ENCODE measurements at regions not wholly inside any gene's neighbourhood (a gene's known extent, or its start where the extent isn't known, plus 50 kb on each side); places are given as distances from the start of the nearest gene placed in this dataset.

DNA sequence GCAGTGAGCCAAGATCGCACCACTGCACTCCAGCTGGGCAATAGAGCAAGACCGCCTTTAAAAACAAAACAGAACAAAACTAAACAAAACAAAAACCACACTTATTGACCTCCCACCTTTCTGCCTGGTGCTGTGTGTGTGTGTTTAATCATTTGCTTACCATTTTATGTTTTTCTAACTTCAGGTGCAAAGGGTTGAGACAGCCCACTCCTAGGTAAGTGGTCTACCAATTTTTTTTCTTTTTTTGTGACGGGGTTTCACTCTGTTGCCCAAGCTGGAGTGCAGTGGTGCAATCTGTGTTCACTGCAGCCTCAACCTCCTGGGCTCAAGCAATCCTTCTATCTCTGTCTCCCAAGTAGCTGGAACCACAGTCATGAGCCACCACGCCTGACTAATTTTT, 65.8 kb downstream of the SALL1 start:
- DNase-seq, result no peak

DNA sequence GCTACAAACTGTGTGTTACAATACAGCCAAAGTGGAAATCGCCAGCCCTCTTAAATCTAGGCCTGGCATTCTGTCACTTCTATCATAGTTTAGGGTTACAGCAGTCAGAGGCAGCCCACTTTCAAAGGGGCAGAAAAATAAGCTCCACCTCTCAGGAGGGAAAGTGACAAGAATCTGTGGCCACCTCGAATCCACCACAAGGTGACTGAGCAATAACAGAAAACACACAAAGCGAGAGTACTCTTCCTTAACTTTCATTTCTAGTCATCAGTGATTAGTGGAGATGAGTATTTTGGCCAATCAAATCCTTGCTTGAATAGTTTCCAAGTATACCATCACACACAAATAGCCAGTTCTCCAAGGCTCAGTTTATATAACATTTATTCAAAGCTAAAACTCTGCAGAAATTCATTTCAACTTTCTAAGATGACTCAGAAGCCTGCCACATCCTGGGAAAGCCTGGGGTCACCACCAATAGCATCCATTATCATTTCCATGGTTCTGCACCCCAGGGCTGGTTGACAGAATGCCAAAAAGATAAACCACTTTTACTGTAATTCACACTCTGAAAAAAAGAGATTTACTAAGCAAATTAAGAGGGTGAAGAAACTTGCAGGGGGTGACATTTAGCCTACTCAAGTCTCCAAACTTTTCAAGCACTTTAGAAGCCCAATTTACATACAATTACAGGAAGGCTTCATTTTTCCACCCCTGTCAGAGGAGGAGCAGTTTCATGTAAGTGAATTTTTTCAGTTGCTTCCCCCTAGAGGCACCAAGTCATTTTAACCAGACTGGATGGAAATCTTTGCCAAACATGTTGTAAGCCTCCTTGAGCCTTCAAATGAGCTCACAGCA, 66.8 kb downstream of the SALL1 start:
- DNase-seq, result no peak

DNA sequence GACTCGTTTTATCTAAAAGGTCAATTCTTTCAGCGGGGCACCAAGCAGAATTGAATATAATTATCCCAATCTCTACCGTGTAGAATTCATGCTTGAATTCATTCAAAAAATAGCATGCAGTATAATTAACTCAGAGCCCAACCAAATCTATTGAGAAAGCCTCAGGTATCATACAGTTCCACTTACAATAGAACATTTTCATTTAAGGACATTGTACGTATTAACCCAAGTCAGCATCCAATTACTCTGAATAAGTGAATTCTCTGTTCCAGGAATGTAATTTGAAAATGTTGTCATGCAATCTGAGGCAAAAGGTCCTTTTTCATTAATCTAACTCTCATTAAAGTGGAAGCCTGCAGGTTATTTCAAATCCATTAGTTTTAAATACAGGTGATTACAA, 78.5 kb downstream of the SALL1 start:
- no peak for DNase-seq

DNA sequence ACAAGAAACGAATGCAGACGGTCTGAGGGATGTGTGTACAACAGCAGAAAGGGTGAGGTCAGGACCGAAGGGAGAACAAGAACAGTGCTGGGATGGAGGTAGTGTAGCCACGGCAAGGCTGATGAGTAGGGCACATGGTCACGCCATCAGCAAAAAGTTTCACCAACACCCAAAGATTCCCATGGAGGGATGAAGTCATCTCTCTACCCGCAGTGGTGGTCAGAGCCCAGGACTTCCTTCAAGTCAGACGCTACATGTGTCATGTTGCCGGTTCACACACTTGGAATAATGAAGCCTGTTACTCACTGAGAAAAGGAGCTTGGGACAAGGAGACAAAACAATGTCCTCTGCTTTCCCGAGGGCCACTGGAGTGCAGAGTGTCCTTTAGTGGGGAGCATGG, 79.7 kb downstream of the SALL1 start:
- no peak for DNase-seq

DNA sequence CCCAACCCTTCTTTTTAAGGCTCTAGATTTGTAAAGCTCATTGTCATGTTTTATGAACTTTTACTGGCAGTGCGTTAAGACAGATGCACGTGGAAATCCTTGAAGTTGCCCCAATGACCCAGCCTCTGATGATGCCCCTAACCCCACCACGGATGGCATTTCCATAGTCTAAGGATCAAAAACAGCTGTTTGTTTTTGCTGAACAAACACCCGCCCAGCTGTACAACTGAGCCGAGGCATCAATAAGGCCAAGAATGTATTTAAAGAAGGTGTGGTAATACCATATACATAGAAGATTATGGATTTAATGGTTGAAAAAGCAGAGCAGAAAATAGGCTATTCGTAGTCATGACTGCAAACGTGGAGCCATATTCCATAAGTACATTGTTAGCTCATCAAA, 83.7 kb downstream of the SALL1 start:
- no peak for DNase-seq

DNA sequence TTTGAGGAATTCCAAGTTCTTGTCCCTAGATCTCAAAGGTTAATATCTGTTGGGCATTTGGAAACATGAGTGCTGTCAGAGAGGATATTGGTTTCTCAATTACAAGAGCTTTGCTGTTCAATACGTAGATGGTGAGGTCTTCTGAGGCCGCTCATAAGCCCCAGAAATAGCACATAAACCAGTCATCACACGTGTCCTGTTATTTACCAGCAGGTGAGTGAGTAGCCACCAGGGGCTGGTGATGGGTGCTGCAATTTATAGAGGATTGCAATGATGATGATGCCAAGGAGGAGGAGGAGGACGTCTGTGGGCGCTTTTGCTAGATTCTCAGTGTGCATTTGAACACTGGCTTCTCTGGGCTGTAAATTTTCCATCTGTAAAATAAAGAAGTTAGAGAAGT, 89.0 kb downstream of the SALL1 start:
- DNase-seq, result no peak

DNA sequence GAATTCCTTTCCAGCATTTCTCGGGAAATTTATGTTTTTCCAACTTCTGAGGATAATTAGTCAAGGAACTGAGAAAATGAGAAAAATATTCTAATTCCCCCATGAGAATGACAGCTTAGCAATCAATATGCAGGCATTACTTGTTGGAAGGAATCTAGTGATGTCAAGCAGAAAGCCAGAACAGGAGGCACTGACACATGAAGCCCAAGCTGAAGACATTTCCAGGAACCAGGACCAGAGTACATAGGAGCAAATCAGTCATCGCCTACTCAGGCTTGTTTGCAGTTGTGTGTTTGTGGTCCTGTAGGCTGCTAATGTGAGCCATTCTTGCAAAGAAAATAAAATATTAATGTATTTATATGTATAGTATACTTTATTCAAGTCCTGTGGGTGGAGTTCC, 89.7 kb downstream of the SALL1 start:
- DNase-seq, result no peak

DNA sequence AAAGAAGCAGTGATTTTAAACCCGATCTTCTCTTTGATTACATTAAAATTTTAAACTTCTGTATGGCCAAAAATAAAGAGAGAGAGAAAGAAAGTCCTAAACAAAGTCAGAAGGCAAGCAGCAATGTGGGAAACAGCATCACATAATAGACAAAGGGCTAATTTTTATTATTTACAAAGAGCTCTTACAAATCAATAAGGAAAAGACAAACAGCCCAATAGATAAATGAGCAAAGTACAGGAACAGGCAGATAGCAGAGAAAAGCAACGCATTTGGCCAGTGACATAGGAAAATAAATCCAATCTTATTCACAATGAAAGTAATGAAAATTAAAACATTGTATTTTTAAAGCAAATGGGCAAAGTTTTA, 93.1 kb downstream of the SALL1 start:
- no peak for DNase-seq

DNA sequence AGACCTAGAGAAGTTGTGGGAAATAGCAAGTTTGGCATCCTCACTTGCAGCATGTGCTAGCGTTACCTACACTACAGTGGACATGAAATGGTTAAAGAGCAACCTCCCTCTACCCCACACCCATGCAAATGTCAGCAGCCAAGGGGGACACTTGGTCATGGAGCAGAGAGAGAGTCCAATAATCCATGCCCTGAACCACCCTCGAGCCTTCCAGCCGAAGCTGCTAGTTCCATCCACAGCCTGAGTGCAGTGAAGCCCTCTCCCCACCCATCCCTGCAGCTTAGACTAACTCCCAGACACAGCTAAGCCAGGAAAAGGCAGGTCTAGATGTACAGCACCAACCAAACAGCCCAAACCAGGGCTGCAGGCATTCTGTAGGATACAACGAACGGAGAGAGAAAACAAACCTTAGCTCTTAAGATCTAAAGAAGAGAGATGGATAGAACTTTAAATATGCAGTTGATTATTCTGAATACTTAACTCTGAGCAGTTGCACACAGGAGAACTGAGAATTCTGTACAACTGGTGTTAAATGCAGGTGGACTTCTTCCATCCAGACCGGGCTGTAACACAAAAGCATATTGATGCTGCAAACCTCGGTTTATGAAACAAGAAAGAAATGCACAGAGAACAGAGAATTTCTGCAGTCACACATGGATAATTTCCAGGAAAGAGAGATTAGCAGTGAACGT, 93.8 kb downstream of the SALL1 start:
- DNase-seq, result no peak

DNA sequence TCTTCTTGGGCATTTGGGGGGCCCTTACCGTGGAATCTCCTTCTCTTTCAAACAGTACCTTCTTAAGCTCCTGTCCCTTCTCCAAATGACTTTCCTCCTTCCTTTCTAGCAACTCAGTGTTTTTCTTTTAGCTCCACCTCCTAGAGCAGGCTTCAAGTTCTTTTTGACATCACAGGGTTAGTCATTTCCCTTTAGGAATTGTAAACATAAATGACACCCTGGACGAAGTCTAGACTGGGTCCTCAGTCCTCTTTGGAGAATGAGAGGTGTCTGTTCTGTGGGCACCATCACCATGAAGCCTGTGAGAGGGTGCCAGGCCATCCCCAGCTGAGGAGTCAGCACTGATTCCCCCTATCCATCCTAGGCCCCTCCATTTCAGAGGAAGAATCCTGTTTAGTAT, 94.7 kb downstream of the SALL1 start:
- no peak for DNase-seq

DNA sequence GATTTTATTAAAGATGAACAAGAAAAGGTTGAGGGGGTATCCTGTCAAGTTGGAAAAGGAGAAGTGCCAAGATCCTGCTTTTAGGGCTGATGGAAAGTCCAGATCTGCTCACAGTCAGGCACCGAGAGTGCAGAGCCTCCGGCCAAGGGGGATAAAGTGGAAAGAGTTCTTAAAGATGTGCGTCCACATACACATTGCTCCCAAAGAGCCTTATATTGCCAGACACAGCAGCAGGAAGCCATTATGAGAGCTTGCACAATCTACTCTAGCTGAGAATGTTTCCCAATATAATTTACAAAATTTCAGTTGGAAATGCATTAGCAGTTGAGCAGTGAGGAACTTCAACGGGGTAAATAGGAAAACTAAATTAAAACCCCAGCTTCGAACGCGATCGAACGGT, 95.6 kb downstream of the SALL1 start:
- DNase-seq, result no peak

DNA sequence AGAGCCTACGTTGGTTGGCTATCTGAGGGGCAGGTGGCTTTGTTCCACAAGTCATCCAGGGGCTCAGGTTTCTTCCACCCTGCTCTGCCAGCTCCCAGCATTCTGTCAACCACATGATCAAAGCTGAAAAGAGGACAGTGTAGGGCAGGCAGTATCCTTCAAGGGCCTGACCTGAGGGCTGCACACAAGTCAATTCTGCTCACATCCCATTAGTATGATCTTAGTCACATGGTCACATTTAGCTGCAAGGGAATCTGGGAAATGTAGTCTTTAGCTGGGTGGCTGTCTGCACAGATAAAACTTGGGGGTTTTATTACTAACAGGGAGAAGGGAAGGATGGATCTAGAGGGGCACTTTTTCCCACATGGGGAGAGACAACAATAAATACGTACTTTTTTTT, 97.3 kb downstream of the SALL1 start:
- peak in 1 of 2 experiments; percentile 9 for DNase-seq

DNA sequence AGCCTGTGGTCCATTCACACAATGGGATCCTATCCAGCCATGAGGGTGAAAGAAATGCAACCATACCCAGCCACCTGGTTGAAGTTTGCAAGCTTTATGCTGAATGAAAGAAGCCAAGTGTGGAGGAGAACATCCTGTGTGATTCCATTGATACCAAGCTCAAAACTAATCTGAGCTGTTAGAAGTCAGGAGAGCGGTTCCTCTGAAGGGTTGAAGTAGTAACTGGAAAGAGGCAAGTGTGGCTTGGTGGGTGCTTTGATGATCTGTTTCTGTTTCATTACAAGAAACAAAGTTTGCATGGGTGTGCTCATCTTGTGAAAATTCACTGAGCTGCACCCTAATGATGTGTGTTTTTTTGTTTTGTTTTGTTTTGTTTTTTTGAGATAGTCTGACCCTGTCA, 99.4 kb downstream of the SALL1 start:
- DNase-seq, result no peak

DNA sequence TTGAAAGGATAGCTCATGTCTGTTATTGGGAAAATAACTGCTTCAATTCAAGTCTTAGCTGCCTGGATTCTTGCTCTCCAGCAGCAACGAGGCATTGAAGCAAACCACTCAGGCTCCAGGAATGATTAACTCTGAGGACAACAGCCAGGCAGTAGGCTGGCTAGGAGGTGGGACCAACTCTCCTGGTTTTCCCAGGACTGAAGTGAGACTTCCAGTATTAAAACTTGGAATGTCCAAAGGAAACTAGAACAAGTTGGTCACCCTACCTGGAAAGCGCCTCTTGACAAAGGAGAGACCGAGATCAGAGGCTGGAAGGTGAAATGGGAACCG, 100.7 kb downstream of the SALL1 start:
- no peak for DNase-seq

DNA sequence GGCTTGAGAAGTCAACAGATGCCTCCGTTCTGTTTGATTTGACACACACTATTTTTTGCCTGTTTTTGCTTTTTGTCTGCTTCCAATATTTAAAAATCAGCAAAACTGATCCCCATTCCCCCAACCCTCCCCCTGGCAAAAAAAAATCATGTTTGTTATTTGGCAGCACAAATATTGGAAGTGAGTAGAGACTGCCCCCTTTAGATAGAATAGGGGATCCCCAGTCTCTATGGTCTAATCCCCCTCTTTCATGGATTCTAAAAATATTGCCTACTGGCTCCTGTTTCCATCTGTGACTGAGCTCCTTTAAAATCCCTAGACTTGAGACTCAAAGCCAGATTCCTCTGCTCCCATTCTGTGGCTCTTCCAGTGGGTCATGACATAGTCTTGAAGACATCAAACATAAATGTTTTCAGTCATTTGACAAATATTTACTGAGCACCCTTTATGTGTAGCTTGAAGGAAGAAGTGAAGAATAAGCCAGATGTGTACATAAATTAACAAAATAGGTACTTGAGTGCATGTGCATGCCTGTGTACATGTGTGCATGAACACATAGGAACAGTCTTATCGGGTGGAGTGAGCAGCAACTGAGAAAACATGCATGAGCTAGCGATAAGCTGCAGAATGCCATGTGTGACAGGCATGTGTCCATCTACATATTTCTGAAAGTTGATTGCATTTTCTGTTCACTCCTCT, 101.2 kb downstream of the SALL1 start:
- no peak for DNase-seq

DNA sequence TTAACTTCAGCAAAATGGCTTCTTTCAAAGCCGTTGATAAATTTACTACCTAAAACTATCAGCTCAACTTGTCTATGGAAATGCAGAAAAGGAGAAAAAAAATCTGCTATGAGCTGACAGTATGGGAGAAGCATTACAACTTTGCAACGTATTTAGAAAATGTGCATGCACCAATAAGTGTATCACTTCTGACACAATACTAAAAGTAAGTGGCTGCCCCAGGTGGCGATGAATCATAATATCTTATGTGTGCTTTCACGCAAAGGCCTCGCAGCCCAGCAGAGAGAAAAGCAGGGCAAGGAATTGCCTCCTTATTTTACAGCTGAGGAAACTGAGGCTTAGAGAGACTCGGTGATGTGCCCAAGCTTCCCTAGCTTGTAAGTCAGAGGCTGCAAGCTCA, 101.8 kb downstream of the SALL1 start:
- DNase-seq, result no peak

DNA sequence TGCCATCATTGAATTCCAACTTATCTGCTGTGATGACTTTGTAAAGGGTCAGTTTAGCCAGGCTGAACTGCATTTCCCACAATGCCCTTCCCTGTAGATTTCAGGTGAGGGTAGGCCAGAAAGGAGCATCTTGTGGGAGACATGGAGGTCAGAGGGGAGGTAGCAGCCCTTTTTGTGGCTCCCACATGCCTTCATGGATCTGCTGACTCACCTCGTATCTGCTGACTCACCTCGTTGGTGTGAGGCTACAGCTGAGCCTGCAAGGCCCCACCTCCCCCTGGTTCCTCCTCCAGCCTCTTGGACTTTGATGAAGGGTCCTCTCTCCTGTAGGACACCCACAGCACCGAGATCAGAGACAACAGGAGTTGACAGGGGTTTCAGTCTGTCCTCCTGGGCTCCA, 102.5 kb downstream of the SALL1 start:
- DNase-seq, result no peak

DNA sequence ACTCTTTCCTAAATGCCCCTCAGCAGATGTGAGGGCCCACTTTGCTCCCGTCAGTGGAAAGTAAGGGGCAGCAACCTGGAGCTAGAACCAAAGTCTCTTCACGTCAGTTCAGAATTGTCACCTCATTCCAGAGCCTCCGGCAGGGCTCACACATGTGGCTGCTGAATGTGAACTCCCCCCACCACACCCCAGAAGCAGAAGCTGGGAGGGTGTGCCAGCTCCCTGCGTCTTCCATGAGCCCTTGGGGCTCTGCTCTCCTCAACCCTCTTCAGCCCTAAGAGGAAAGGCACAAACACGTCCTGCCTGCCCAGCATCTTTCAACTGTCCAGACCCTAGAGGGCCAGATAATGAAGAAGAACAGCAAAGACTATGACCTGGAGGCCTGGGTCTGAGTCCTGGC, 105.3 kb downstream of the SALL1 start:
- DNase-seq, result no peak

DNA sequence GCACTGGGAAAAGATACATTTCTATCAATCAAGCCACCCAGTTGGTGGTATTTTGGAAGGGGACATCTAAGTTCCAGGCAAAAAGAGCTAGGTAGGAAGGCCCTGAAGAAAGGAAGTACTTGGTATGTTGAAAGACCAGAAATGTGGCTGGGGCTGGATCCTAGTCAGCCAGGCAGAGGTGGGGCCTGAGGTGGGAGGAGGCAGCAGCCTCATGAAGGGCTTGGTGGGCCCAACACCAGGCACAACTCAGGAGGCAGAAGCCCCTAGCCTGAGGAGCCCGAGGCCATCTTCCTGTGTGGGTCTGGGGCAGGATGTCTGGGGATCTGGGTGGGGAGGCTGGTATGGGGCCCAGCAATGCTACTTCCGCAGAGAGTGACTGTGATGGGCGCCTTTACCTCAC, 105.9 kb downstream of the SALL1 start:
- no peak for DNase-seq

DNA sequence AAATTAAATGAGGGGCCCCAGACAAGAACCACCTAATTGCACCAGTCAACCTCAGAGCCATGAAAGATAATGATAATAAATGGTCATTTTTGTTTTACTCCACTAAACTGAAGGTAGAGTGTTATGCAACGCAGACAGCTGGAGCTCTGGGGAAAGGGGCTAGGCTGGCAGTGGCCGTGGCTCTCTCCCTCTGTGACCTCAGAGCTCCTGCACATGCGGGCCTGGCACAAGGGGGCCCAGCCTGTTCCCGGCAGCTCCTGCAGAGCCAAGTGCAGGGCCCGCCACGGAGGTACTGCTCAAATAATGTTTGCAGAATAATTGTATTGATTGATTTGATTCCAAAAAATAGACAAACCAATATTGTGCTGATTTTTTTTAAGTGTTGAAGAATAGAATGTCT, 109.5 kb downstream of the SALL1 start:
- DNase-seq, result no peak

DNA sequence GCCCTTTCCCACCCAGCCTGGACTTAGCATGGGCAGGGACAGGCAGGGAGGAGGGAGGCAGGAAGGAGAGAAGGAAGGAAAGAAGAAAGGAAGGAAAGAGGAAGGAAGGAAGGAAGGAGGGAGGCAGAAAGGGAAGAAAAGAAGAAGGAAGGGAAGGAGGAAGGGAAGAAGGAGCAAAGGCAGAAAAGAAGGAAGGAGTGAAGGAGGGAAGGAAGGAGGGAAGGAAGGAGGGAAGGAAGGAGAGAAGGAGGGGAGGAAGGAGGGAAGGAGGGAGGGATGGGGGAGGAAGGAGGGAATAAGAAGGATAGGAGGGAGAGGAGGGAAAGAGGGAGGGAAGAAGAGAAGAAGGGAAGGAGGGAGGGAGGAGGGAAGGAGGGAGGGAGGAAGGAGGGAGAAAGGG, 110.4 kb downstream of the SALL1 start:
- DNase-seq, result no peak

DNA sequence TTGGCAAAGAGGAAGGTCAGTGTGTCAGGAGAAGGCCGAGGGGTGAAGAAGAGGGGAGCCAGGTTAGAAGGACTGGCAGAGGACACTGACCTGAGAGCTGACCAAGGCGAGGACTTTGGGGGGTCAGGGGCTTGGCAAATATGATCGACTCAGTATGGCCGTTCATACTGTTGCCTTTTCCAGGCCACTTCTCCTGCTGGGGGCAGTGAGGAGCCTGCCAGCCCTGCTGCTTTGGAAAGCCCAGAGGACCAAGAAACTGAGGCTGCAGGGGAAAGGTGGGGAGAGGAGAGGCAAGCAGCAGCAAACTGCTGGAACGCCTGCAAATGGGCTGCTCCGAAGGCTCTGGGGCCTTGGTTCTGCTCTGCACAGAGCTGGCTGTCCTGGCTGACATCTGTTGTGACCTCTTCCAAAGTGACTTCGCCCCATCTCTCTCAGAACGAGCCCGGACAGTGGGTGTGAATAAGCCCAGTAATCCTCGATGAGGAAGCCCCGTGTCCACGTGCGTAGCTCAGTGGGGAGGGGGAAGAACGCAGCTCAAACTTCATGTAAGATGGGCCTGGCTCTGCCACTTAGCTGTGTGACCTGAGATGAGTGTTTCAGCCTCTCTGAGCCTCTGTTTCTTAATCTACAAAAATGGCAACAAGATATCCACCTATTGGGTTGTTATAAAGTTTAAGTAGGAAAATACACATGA, 111.3 kb downstream of the SALL1 start:
- no peak for DNase-seq

DNA sequence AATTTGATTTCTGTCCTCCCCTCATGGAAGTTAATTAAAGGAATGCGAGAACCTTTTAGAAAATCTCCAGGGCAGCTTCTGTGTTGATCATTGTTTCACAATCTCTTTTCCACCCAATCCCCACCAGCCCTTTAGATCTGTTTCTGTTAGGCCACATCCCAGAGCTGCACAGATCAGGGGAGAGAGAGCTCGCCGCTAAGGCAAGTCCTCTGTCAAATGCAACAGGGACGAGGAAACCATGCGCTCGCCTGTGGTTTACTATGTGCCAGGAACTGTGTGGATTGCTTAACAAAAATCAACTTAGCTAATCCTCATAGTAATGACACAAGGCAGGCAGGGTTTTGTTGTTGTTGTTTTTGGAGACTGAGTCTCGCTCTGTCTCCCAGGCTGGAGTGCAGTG, 115.4 kb downstream of the SALL1 start:
- DNase-seq, result no peak

DNA sequence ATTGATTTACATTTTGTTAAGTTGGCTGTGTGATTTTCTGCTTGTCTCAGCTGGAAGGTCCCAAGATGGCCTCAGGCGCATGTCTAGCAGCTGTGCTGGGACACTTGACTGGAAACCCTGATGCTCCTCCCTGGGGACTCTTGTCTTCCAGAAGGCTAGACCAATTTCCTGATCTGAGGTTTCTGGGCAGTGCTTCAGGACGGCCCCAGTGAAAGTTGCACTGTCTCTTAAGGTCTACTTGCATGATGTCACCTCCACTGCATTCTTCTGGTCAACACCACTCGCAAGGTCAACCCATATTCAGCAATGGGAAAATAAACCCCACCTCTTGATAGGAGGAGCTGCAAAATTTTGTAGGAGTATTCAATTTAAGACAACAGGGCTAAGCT, 116.0 kb downstream of the SALL1 start:
- DNase-seq, result no peak
